Stimulated activated CD8-positive, alpha-beta memory T cell treated with anti-CD3 and anti-CD28 coated beads, Interleukin-12 subunit alpha, Interleukin-12 subunit beta, amount 100 ng/mL, for 1 hour (primary cell): ENCODE measurements at regions not wholly inside any gene's neighbourhood (a gene's known extent, or its start where the extent isn't known, plus 50 kb on each side); places are given as distances from the start of the nearest gene placed in this dataset.

Experiments used
- DNase-seq: peaks from one replicate; pipeline ENCODE4 v3.0.0-alpha.2; 2020; ENCODE audit warnings: low read depth

GRCh38 chr5:2657151-2657550 lies 94.3 kb downstream of the IRX2 start:
- DNase-seq, result no peak

DNA sequence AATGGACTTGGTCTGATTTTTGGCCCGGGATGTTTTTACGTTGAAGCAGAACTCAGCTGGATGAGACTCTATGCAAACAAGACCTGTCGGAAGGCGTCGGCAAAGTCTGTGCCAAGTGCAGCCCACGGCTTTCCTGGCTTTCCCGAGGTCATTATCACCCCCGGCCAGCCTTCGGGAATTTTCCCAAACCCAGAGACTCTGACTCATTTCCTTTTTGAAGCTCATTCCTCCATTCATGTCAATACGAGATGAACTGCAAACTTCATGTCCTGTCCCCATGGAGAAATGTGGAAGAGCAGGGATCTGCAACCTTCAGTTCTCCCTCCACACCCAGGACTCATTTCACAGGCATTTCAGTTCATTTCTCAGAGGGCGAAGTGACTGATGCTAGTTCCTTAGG lies 95.3 kb downstream of the IRX2 start:
- no peak for DNase-seq

GRCh38 chr5:2653991-2654390 lies 97.5 kb downstream of the IRX2 start:
- DNase-seq, result no peak

DNA sequence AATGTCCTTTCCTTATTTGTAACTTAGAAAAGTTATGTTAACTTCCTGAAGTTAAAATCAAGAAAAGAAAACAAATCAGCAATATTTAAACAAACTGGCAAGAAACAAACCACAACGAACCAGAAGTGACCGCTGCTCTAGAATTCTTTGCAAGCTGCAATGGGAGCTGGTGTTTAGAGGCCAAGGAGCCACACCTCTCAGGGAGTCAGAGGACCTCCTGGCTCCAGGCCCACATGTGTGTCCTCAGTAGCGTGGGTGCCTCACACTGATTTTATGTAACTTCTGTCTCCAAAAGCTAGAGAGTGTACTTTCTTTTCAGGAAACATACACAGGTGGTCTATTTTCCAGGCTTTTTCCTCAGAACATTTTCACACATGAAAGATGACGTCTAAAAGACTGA lies 100.4 kb downstream of the IRX2 start:
- no peak for DNase-seq

DNA sequence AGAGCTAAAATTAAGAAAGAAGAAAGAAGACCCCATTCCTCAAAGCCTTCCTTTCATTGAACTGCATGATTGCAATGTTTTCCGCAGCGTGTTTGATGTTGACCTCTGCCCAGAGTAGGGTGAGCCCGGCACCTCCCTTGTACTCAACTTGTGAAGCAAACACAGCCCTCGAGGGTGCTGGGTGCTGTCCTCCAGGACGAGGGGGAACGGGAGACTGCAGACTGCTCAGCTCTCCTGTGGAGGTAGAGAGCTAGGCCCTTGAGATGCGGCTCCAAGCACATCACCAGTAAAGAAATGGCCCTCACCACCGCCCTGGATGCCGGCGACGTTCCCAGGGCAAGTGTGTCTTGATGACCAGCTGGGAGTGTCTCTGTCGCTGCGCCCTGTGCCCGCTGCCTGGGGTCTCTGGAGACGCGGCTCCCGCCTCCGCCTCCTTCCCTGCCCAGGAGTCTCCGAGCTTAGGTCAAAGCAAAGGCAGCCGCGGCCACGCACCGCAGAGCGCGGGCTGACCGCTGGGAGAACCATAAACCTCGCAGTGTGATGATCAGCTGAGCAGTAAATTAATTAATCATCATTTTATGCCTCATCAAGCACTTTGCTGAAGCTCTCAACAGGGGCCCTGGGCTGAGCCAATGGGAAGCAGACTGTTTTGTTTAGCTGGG lies 108.7 kb downstream of the IRX2 start:
- DNase-seq, result no peak

- no peak for DNase-seq
These were observed 110.8 kb downstream of the IRX2 start for GRCh38 chr5:2640717-2641116.

- DNase-seq, result no peak
These were observed 112.1 kb downstream of the IRX2 start for GRCh38 chr5:2639425-2639824.

DNA sequence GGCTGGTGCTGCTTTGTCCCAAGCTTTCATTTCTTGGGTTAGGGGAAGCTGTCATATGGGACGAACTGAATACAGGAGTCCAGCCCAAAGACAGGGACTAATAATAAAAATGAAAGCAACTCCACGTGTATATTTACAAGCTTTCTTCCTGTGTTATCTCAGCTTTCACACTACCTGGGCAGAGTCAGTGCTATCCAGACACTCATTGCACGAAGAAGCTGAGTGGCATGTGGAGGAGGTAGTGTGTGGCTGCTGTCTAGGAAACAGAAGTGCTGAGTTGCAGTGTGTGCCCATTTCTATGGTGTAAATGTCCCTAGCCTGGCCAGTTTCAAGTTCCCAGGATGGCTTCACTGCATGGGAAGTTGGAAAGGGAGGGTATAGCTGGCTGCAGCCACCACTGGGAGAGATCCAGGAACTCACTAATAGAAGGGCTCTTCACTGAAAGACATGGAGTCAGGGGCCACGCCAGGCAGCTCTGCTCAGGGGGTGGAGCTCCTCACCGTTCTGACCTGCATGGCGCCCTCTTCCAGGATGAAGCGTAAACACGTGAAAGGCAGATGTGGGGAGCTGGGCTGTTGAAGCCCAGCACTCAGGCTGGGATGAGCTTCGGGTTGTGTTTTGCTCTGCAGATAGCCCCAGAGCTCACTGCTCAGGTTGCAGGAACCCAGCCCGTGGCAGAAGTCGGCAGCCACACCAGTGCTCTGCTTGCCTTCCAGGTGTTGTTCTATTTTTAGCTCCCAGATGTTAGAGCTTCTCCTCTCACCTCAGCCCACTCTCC lies 116.9 kb downstream of the IRX2 start:
- no peak for DNase-seq

GRCh38 chr5:2633992-2634391 lies 117.5 kb downstream of the IRX2 start:
- DNase-seq, result no peak

DNA sequence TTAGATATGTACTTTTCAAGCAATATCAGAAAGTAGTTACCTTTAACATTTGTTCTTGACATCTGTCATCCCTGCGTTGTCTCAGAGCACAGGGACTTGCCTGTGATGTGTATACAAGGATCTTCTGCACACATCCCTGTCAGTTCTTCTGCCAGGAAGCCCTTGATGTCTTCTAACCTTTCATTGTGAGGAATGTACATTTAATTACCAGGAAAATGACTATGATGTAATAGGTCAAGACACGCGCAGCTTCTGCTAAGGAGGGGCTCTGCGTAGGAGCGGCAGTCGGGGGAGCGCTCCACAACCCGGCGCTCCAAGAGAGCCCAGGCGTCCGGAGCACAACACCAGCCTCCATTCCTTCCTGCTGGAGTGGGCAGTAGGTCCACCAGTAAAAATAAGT lies 119.7 kb downstream of the IRX2 start:
- no peak for DNase-seq

GRCh38 chr5:2629045-2629444 lies 122.4 kb downstream of the IRX2 start:
- no peak for DNase-seq

DNA sequence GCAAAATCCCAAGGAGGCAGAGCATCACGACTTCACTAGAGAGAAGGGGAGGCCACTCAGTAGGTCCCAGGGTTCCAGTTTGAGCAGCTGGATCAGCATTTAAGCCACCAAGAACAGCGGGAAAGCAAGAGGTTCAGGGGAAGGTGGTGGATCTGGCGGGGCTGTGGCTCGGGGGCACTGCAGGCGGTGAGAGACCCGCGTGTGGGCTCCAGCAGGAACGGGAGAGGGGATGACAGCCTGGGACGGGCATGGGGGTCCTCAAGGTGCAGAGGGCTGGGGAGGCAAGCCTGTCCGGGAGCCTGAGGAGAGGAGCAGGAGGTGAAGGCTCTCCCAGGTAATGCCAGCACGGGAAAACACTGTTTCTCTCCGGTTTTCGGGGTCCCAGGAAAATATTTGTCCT lies 123.6 kb downstream of the IRX2 start:
- no peak for DNase-seq

DNA sequence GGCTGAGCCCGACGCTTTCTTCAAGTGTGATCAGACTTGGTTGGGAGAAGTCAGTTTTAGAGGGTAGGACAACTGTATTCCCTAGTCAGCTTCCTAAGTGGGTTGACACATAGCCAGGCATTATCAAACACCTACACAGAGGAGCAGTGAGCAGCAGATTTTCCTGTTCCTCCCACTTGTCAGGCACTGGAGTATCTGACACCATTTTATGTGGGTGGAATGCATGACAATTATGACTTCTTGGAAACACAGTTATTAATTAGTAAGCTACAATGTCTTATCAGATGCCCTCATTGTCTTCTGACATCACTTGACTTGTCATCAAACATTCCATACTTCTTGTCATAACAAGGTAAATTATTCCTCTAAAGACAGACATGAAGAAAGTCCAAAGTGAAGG lies 124.9 kb downstream of the IRX2 start:
- DNase-seq, result no peak

GRCh38 chr5:2622866-2623265 lies 128.6 kb downstream of the IRX2 start:
- no peak for DNase-seq

- no peak for DNase-seq
These were observed 129.8 kb downstream of the IRX2 start for GRCh38 chr5:2621631-2622030.

DNA sequence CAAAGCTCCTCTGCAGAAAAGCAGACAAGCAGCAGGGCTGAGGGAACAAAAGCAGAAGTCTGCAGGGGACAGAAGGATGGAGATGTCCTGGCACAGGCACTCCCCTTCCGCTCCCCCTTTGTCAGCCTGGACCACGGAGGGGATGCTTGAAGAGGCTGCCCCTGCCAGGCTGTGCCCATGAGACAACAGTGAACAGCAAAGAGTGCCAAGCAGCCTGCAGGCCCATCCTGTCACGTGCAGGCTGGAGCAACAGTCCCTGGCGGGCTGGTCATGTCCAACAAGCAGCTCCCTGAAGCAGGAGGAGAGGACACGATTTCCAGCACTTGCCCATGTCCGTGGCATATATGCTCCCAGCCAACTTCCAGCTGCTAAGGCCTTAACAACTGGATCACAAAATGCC lies 132.3 kb downstream of the IRX2 start:
- DNase-seq, result no peak

DNA sequence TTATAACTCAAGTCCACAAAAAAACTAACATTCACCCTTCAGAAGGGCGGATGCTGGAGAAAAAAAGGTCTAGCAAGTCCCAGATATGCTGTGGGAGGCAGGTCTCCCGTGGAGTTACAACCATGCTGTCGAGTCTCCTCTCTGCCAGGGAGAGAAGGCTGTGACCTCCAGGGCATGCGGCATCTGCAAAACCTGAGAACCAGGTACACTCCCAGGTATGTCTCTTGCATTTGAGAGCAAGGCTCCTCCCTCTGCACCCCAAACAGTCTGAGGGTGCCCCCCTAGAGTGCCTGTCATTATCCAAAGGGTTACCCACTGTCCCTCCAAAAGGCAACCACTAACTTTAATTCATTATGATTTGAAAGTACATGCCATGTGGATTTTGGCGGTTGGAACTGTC lies 134.0 kb downstream of the IRX2 start:
- no peak for DNase-seq

GRCh38 chr5:2615917-2616316 lies 135.6 kb downstream of the IRX2 start:
- no peak for DNase-seq

DNA sequence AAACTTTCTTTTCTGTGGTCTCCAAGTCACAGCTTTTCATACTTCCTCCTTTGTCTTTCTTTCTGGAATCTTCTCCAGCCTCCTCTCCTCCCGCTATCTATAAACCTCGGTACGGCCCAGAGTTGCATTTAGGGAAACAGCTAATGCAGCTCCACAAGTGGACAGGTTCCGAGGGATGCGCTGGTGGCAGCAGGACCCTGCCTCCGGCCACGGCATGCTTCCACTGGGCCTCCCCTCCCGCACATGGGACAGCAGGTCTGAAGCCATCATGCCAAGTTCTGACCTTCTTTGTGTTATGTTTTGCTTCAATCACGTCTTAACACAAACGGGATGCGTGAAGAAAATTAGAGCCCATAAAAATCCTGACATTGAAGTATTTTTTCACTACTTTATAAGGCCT lies 136.9 kb downstream of the IRX2 start:
- DNase-seq, result no peak

DNA sequence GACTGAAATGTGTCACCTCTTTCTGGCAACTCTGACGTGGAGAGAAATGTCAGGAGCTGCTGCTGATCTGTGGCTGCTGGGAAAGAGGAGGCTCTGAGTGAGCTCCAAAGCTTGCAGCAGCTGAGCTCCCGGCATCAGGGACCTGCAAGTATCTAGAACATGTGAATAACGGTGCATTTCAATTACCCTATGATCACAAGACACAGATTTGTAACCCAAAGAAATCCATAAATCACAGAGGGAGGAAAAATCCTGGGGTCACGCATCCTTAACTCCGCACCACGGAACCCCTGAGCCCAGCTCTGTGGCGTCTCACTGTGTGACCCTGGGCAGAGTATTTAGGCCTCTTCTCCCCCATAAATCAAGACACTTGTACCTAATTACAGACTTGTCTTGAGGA lies 139.8 kb downstream of the IRX2 start:
- no peak for DNase-seq

GRCh38 chr5:2610986-2611385 lies 140.5 kb downstream of the IRX2 start:
- DNase-seq, result no peak

DNA sequence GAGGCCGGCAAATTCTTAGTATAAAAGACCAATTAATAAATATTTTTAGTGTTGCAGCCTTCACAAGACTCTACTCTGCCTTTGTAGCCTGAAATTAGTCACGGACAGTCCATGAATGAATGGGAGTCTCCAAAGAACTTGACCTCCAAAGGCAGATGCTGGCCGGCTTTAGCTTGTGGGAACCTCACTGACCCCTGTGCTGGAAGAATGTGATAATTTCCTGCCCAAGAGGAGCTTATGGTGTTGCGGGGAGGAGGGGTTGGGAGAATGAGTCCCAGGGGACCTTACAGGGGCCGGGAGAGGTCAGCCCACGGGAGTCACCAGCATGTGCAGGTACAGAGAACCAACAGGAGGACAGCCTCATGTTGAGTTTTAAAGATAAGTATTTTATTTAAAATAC lies 143.1 kb downstream of the IRX2 start:
- DNase-seq, result no peak

DNA sequence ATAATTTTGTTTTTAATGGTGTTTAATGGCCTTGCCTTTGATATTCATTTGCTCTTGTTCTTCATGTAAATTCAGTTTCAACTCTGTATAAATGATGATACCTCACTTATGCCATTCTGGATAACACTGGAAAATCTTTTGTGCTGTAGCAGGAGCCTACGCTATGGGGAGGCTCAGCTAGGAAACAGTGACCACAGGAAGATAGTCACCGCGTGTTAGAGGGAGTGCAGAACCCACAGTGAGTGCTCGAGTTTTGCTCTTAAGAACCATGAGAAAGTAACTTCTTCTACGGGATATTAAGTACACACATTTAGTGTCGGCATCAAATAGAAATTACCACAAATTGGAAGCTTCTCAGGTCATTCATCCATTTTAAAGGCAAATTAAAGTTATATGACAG lies 143.9 kb downstream of the IRX2 start:
- no peak for DNase-seq

DNA sequence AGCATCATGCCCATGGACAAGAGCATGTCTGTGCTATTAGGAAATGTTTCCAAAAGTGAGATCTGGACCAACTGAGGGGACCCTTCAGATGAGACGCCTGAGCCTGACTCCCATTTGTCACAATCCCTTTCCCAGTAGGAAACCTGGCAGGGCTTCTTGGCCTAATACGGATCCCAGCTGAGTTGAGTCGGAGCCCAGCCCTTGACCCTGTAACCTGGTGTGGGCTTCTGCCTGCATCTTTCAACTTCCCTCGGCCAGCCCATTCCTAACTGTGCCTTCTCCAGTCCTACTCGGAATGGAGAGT lies 148.3 kb downstream of the IRX2 start:
- DNase-seq, result no peak
